ENCODE measurements at regions not wholly inside any gene's neighbourhood (a gene's known extent, or its start where the extent isn't known, plus 50 kb on each side); places are given as distances from the start of the nearest gene placed in this dataset.

GRCh38 chr2:34241905-34242762 lies 643.0 kb upstream of the FAM98A start:
- Histone ChIP-seq H3K9me3 (ENCODE audit: low read length) (no peaks in the 10 kb centered on the region), H3F3A (ENCODE audit: insufficient read depth, low read length, poor library complexity, severe bottlenecking) (no peaks in the 10 kb centered on the region), H3K9ac (ENCODE audit: low read length) (no peak overlapping the region), H3K79me2 (replicated peaks; ENCODE audit: insufficient read depth, low read length) (no peaks in the 10 kb centered on the region), H4K20me1 (ENCODE audit: insufficient read depth) (no peaks in the 10 kb centered on the region), H3K27me3 (ENCODE audit: insufficient read depth, low read depth, low read length) (no peaks in the 10 kb centered on the region), H2AFZ (ENCODE audit: low read depth, low read length) (no peak overlapping the region), H3K9me2 (ENCODE audit: insufficient read depth, low read length) (no peaks in the 10 kb centered on the region), H3K4me3 (ENCODE audit: low read length) (no peak overlapping the region), H3K27ac (ENCODE audit: low read length) (no peak overlapping the region), H3K4me2 (ENCODE audit: low read length) (no peak overlapping the region), H3K36me3 (ENCODE audit: insufficient read depth, low read length) (no peaks in the 10 kb centered on the region)
- TF ChIP-seq RAD21 (conservative IDR thresholded peaks at IDR 0.05) = no peak
- no peak for TF ChIP-seq EZH2 (IDR thresholded peaks at IDR 0.05; ENCODE audit: borderline replicate concordance, insufficient read depth, low read length, poor library complexity, severe bottlenecking)
- no peak for TF ChIP-seq TAF1 (IDR thresholded peaks at IDR 0.05; ENCODE audit: low read depth)
- TF ChIP-seq REST (IDR thresholded peaks at IDR 0.05; ENCODE audit: borderline replicate concordance) = no peak
- TF ChIP-seq MXI1 (conservative IDR thresholded peaks at IDR 0.05; ENCODE audit: poor library complexity, severe bottlenecking) = no peak

- H3K27ac ChIP-seq (ENCODE audit: low read length) = no peak overlapping the region
- no peak for TF ChIP-seq POLR2AphosphoS5 (IDR thresholded peaks at IDR 0.05)
- TF ChIP-seq EZH2 (IDR thresholded peaks at IDR 0.05; ENCODE audit: borderline replicate concordance, insufficient read depth, low read length, poor library complexity, severe bottlenecking) = no peak
- no peak for TF ChIP-seq REST (IDR thresholded peaks at IDR 0.05; ENCODE audit: borderline replicate concordance)
- no peak for TF ChIP-seq RAD21 (conservative IDR thresholded peaks at IDR 0.05)
- no peak for TF ChIP-seq EP300 (conservative IDR thresholded peaks at IDR 0.05; ENCODE audit: poor library complexity, severe bottlenecking)
- no peak for TF ChIP-seq CTCF (IDR thresholded peaks at IDR 0.05; ENCODE audit: poor library complexity, severe bottlenecking)
- TF ChIP-seq MXI1 (conservative IDR thresholded peaks at IDR 0.05; ENCODE audit: poor library complexity, severe bottlenecking) = no peak
- TF ChIP-seq SMC3 (conservative IDR thresholded peaks at IDR 0.05; ENCODE audit: poor library complexity) = no peak
- no peak for TF ChIP-seq TAF1 (IDR thresholded peaks at IDR 0.05; ENCODE audit: low read depth)
- no peaks in the 10 kb centered on the region for H3F3A ChIP-seq (ENCODE audit: insufficient read depth, low read length, poor library complexity, severe bottlenecking)
- no peak overlapping the region for H3K4me3 ChIP-seq (ENCODE audit: low read length)
- no peak overlapping the region for H3K4me2 ChIP-seq (ENCODE audit: low read length)
- H4K20me1 ChIP-seq (ENCODE audit: insufficient read depth) = no peaks in the 10 kb centered on the region
- no peaks in the 10 kb centered on the region for H3K27me3 ChIP-seq (ENCODE audit: insufficient read depth, low read depth, low read length)
- no peaks in the 10 kb centered on the region for H3K36me3 ChIP-seq (ENCODE audit: insufficient read depth, low read length)
- H3K9me2 ChIP-seq (ENCODE audit: insufficient read depth, low read length) = no peaks in the 10 kb centered on the region
- no peaks in the 10 kb centered on the region for H3K9me3 ChIP-seq (ENCODE audit: low read length)
- no peak overlapping the region for H2AFZ ChIP-seq (ENCODE audit: low read depth, low read length)
- H3K79me2 ChIP-seq (replicated peaks; ENCODE audit: insufficient read depth, low read length) = no peaks in the 10 kb centered on the region
- no peak overlapping the region for H3K9ac ChIP-seq (ENCODE audit: low read length)
Observed at GRCh38 chr2:34239511-34239910, 640.4 kb upstream of the FAM98A start.
